Endothelial cell of umbilical vein (primary cell): ENCODE measurements at regions not wholly inside any gene's neighbourhood (a gene's known extent, or its start where the extent isn't known, plus 50 kb on each side); places are given as distances from the start of the nearest gene placed in this dataset.

Experiments
- BruUV-seq: library from RNA; stranded (reverse); fragments of 400-500 nt; replicated peaks from 2 replicates; lab custom pipeline; 2021; lab: Mats Ljungman, UMichigan
- CTCF ChIA-PET: fragments of 300-600, 350-600 bp; sonication (Branson Sonifier 250); formaldehyde crosslinking; loops from one replicate; lab custom pipeline; 2021; ENCODE audit warnings: antibody characterized with exemption, inconsistent platforms; lab: Charles Lee
- POLR2A ChIA-PET: fragments of 300-600, 350-600 bp; sonication (Branson Sonifier 250); formaldehyde crosslinking; loops from one replicate; lab custom pipeline; 2021; ENCODE audit warnings: antibody characterized with exemption, inconsistent platforms; lab: Charles Lee
- DNase-seq: peaks from one replicate; pipeline ENCODE4 v3.0.0-alpha.2; 2011; ENCODE audit warnings: low read depth, low spot score
- FAIRE-seq: peaks from 2 replicates; lab custom pipeline; 2011; peaks lifted over from hg19 to GRCh38; lab: Jason Lieb, UNC
- H2AFZ ChIP-seq: 2 replicates; pipeline ENCODE4 v1.6.0; 2012; ENCODE audit warnings: low read depth, low read length, control low read depth, inconsistent platforms
- H3K27ac ChIP-seq: 2 replicates; pipeline ENCODE4 v1.5.1; 2011; ENCODE audit warnings: low read depth, mild to moderate bottlenecking, control low read depth, low read length, moderate library complexity; ENCODE audit not compliant: insufficient read depth
- H3K27me3 ChIP-seq, 2 experiments: 2 replicates each; pipeline versions ENCODE4 v1.6.0 to v1.6.1; 2011; ENCODE audit warnings: low read length in 2 of 2, mixed read lengths in 1 of 2; ENCODE audit not compliant: control insufficient read depth in 2 of 2, insufficient read depth in 2 of 2
- H3K36me3 ChIP-seq, 2 experiments: 2 replicates in 1 of 2; 3 replicates in 1 of 2; pipeline ENCODE4 v1.5.1; 2011; ENCODE audit warnings: low read length in 2 of 2, mild to moderate bottlenecking in 1 of 2, moderate library complexity in 1 of 2; ENCODE audit not compliant: control insufficient read depth in 2 of 2, insufficient read depth in 2 of 2; ENCODE audit errors: extremely low read depth in 1 of 2
- H3K4me1 ChIP-seq: 3 replicates; pipeline ENCODE4 v1.5.1; 2011; ENCODE audit warnings: mild to moderate bottlenecking, low read length; ENCODE audit not compliant: control insufficient read depth, insufficient read depth; ENCODE audit errors: extremely low read depth
- H3K4me2 ChIP-seq: 2 replicates; pipeline ENCODE4 v1.6.1; 2011; ENCODE audit warnings: low read length, control low read depth, mixed read lengths; ENCODE audit not compliant: insufficient read depth
- H3K4me3 ChIP-seq, 3 experiments: fragments of 200-600 bp in 1 of 3; sonication (generic), shearing (Covaris generic) in 1 of 3; replicated peaks in 1 of 3; 2 replicates each; pipeline ENCODE4 v1.5.1; 2011 to 2016; ENCODE audit warnings: control low read depth in 3 of 3, low read length in 3 of 3, mild to moderate bottlenecking in 2 of 3, inconsistent platforms in 1 of 3, low read depth in 1 of 3, moderate library complexity in 1 of 3; ENCODE audit not compliant: insufficient read depth in 1 of 3
- H3K79me2 ChIP-seq: 2 replicates; pipeline ENCODE4 v1.6.0; 2012; ENCODE audit warnings: low read length, inconsistent platforms; ENCODE audit not compliant: control insufficient read depth, insufficient read depth
- H3K9ac ChIP-seq: replicated peaks from 2 replicates; pipeline ENCODE3; 2011; ENCODE audit warnings: low read length, control low read depth; ENCODE audit not compliant: insufficient read depth; ENCODE audit errors: extremely low read depth
- H3K9me1 ChIP-seq: replicated peaks from 3 replicates; pipeline ENCODE4 v1.6.0; 2011; ENCODE audit warnings: mild to moderate bottlenecking, low read length; ENCODE audit not compliant: control insufficient read depth, insufficient read depth; ENCODE audit errors: extremely low read depth
- H3K9me3 ChIP-seq: replicated peaks from 2 replicates; pipeline ENCODE4 v1.5.1; 2012; ENCODE audit warnings: low read length, inconsistent platforms; ENCODE audit not compliant: control insufficient read depth, insufficient read depth
- H4K20me1 ChIP-seq: replicated peaks from 2 replicates; pipeline ENCODE3; 2011; ENCODE audit warnings: mild to moderate bottlenecking, low read length; ENCODE audit not compliant: control insufficient read depth, insufficient read depth; ENCODE audit errors: extremely low read depth
- CTCF ChIP-seq, 2 donors: IDR thresholded peaks; 1 replicate in 1 of 2; 2 replicates in 1 of 2; pipeline ENCODE4 v1.5.1; 2011; ENCODE audit warnings: low read length in 2 of 2, mild to moderate bottlenecking in 2 of 2, moderate library complexity in 2 of 2, control low read depth in 1 of 2, inconsistent platforms in 1 of 2, low read depth in 1 of 2; ENCODE audit not compliant: insufficient read depth in 1 of 2; ENCODE audit errors: extremely low read depth in 1 of 2
- EZH2 ChIP-seq: IDR thresholded peaks from 2 replicates; pipeline ENCODE4 v1.6.1; 2012; ENCODE audit warnings: borderline replicate concordance, low read depth, mild to moderate bottlenecking, moderate library complexity, low read length, inconsistent platforms; ENCODE audit not compliant: severe bottlenecking
- FOS ChIP-seq: IDR thresholded peaks from 2 replicates; pipeline ENCODE4 v1.6.1; 2011; ENCODE audit warnings: mild to moderate bottlenecking, low read length, moderate library complexity, borderline replicate concordance; ENCODE audit not compliant: insufficient read depth
- GATA2 ChIP-seq: IDR thresholded peaks from 2 replicates; pipeline ENCODE4 v1.7.0; 2011; ENCODE audit warnings: low read depth, mild to moderate bottlenecking, moderate library complexity, mixed read lengths, low read length; ENCODE audit not compliant: insufficient read length, insufficient read depth
- JUN ChIP-seq: IDR thresholded peaks from 2 replicates; pipeline ENCODE4 v1.6.1; 2011; ENCODE audit warnings: borderline replicate concordance, low read depth; ENCODE audit not compliant: insufficient read length, insufficient read depth
- MAX ChIP-seq: IDR thresholded peaks from 2 replicates; pipeline ENCODE4 v1.6.1; 2011; ENCODE audit not compliant: insufficient read depth, insufficient read length
- MYC ChIP-seq: IDR thresholded peaks from one replicate; pipeline ENCODE4 v1.6.1; 2011; ENCODE audit warnings: mild to moderate bottlenecking, low read depth, low read length
- POLR2A ChIP-seq: IDR thresholded peaks from 2 replicates; pipeline ENCODE4 v1.6.1; 2012; ENCODE audit warnings: low read depth, mild to moderate bottlenecking, control low read depth, low read length
- POLR2AphosphoS5 ChIP-seq: IDR thresholded peaks from 2 replicates; pipeline ENCODE4 v1.6.1; 2012; ENCODE audit warnings: low read depth, mild to moderate bottlenecking, control low read depth, low read length, moderate library complexity; ENCODE audit not compliant: insufficient read depth
- dilution Hi-C: fragments of 300-500 bp; cut with MboI; formaldehyde crosslinking; loops from one replicate; pipeline ENCODE4 v1.15.0; 2019; ENCODE audit warnings: low sequenced_read_pairs; ENCODE audit not compliant: extremely low pct_ligation_motif_present
- intact Hi-C: fragments of 100-400 bp; cut with micrococcal nuclease; formaldehyde crosslinking; loops from one replicate; pipeline ENCODE4 v1.10.0; 2022

GRCh38 chr12:92520511-92520910 is 182.3 kb upstream of the PLEKHG7 start:
- no peak overlapping the region for H3K4me3 ChIP-seq
- no peak overlapping the region for H3K27ac ChIP-seq
- no peaks in the 10 kb centered on the region for H3K9me3 ChIP-seq
- ChIA-PET POLR2A (no interaction called here), CTCF (no interaction called here)
- no peaks in the 10 kb centered on the region for H3K79me2 ChIP-seq
- no TSS peak for BruUV-seq
- no peak overlapping the region for H3K9ac ChIP-seq
- H3K9me1 ChIP-seq, result no peaks in the 10 kb centered on the region
- no peaks in the 10 kb centered on the region for H3K4me1 ChIP-seq
- no peak for TF ChIP-seq CTCF (IDR thresholded peaks at IDR 0.05; ENCODE audit: extremely low read depth in 1 of 2, insufficient read depth in 1 of 2, low read depth in 1 of 2, low read length in 2 of 2)
- TF ChIP-seq MAX, result no peak
- TF ChIP-seq JUN, result no peak
- no peak for TF ChIP-seq POLR2AphosphoS5
- TF ChIP-seq POLR2A, result no peak
- TF ChIP-seq FOS, result no peak
- FAIRE-seq (no peak), DNase-seq (no peak)
- no peak overlapping the region for H2AFZ ChIP-seq
- no peaks in the 10 kb centered on the region for H4K20me1 ChIP-seq
- H3K4me2 ChIP-seq, result no peak overlapping the region
- dilution Hi-C loops, result no loop called here
- no peaks in the 10 kb centered on the region for H3K36me3 ChIP-seq
- intact Hi-C loops, result no loop called here
- peaks cover 2 to 6% of the 10 kb centered on the region in 2 experiments for H3K27me3 ChIP-seq

DNA sequence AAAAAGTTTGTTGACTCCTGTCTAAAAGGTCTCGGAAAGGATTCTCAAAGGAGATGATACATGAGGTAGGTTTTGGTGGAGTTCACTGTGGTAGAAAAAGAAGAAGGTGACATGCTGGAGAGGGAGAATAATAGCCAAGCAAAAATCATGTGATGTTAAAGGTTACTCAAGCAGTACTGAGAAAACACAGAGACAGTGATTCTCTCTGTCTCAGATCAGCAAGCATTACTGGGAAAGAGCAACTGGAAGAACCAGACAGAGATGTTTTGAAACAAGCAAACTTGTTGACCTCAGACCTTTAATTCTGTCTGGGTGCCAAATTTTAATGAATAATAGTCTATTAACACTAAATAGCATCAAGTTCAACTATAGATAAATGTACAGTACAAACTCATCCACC is 183.5 kb upstream of the PLEKHG7 start:
- dilution Hi-C loops, result no loop called here
- ChIA-PET CTCF (no interaction called here), POLR2A (no interaction called here)
- H3K27me3 ChIP-seq, result peaks cover 4 to 6% of the 10 kb centered on the region in 2 experiments
- H3K36me3 ChIP-seq, result no peaks in the 10 kb centered on the region
- DNase-seq (no peak), FAIRE-seq (no peak)
- no peak for TF ChIP-seq JUN
- TF ChIP-seq POLR2A, result no peak
- no peak for TF ChIP-seq GATA2
- TF ChIP-seq EZH2, result no peak
- TF ChIP-seq CTCF (IDR thresholded peaks at IDR 0.05; ENCODE audit: extremely low read depth in 1 of 2, insufficient read depth in 1 of 2, low read depth in 1 of 2, low read length in 2 of 2), result no peak
- no peak for TF ChIP-seq MAX
- no peak for TF ChIP-seq MYC
- TF ChIP-seq FOS, result no peak
- no peak for TF ChIP-seq POLR2AphosphoS5
- H3K9ac ChIP-seq, result no peak overlapping the region
- H3K9me1 ChIP-seq, result no peaks in the 10 kb centered on the region
- H3K4me2 ChIP-seq, result no peak overlapping the region
- no peak overlapping the region for H2AFZ ChIP-seq
- no peak overlapping the region for H3K4me3 ChIP-seq
- BruUV-seq, result no TSS peak
- no peaks in the 10 kb centered on the region for H3K4me1 ChIP-seq
- H3K27ac ChIP-seq, result no peak overlapping the region
- no peaks in the 10 kb centered on the region for H4K20me1 ChIP-seq
- intact Hi-C loops, result no loop called here
- no peaks in the 10 kb centered on the region for H3K9me3 ChIP-seq
- no peaks in the 10 kb centered on the region for H3K79me2 ChIP-seq
